GM04504 (cell line): ENCODE measurements at regions not wholly inside any gene's neighbourhood (a gene's known extent, or its start where the extent isn't known, plus 50 kb on each side); places are given as distances from the start of the nearest gene placed in this dataset.

Experiments used
- DNase-seq: peaks from one replicate; pipeline ENCODE4 v3.0.0-alpha.2; 2012; ENCODE audit warnings: low read depth

- no peak for DNase-seq
Observed at GRCh38 chr18:39113790-39114189, 1548.2 kb upstream of the CELF4 start.

- DNase-seq = no peak
Observed at GRCh38 chr18:39105104-39105503, 1539.5 kb upstream of the CELF4 start.

- DNase-seq = no peak
Observed at GRCh38 chr18:39072970-39073369, 1507.4 kb upstream of the CELF4 start.

- no peak for DNase-seq
Observed at GRCh38 chr18:39062426-39062825, 1496.8 kb upstream of the CELF4 start.

GRCh38 chr18:39058386-39059000 lies 1492.9 kb upstream of the CELF4 start:
- no peak for DNase-seq

GRCh38 chr18:39057423-39058064 lies 1491.9 kb upstream of the CELF4 start:
- no peak for DNase-seq

- no peak for DNase-seq
Observed at GRCh38 chr18:39053571-39053970, 1488.0 kb upstream of the CELF4 start.

GRCh38 chr18:39051013-39051412 lies 1485.4 kb upstream of the CELF4 start:
- DNase-seq = no peak

GRCh38 chr18:39039813-39040212 lies 1474.2 kb upstream of the CELF4 start:
- no peak for DNase-seq

GRCh38 chr18:39037925-39038324 lies 1472.3 kb upstream of the CELF4 start:
- DNase-seq = no peak

GRCh38 chr18:39033312-39033711 lies 1467.7 kb upstream of the CELF4 start:
- no peak for DNase-seq

GRCh38 chr18:39031647-39032046 lies 1466.0 kb upstream of the CELF4 start:
- DNase-seq = no peak

GRCh38 chr18:39030124-39030655 lies 1464.6 kb upstream of the CELF4 start:
- no peak for DNase-seq

- DNase-seq = no peak
Observed at GRCh38 chr18:39025531-39025930, 1459.9 kb upstream of the CELF4 start.

GRCh38 chr18:39019989-39020388 lies 1454.4 kb upstream of the CELF4 start:
- DNase-seq = no peak

GRCh38 chr18:39007031-39007902 lies 1441.7 kb upstream of the CELF4 start:
- no peak for DNase-seq

GRCh38 chr18:38996056-38996455 lies 1430.5 kb upstream of the CELF4 start:
- DNase-seq = no peak

GRCh38 chr18:38993342-38993741 lies 1427.7 kb upstream of the CELF4 start:
- DNase-seq = no peak

GRCh38 chr18:38984968-38985367 lies 1419.4 kb upstream of the CELF4 start:
- no peak for DNase-seq

- no peak for DNase-seq
Observed at GRCh38 chr18:38982072-38982471, 1416.5 kb upstream of the CELF4 start.

GRCh38 chr18:38981389-38981788 lies 1415.8 kb upstream of the CELF4 start:
- no peak for DNase-seq

- no peak for DNase-seq
Observed at GRCh38 chr18:38980420-38980819, 1414.8 kb upstream of the CELF4 start.

- DNase-seq = no peak
Observed at GRCh38 chr18:38972571-38972970, 1407.0 kb upstream of the CELF4 start.
